A549 (cell line): ENCODE measurements at regions not wholly inside any gene's neighbourhood (a gene's known extent, or its start where the extent isn't known, plus 50 kb on each side); places are given as distances from the start of the nearest gene placed in this dataset.
A peak's percentile ranks its signal among the peaks of the same experiment; 100 is the strongest.

Experiments
- ATAC-seq, 2 experiments: fragments of 200-7000 bp in 1 of 2; fragments of >200 bp in 1 of 2; cut with Nextera tagmentation in 1 of 2; cut with Tn5 transposase in 1 of 2; 3 replicates each; pipeline versions ENCODE4 v1.8.0 to v1.9.1; 2018 to 2020; ENCODE audit warnings: mild to moderate bottlenecking in 1 of 2, moderate library complexity in 1 of 2
- CTCF ChIA-PET: fragments of 300-600 bp; sonication (Branson Sonifier 250); formaldehyde crosslinking; extraction: SDS; loops from one replicate; lab custom pipeline; 2021; ENCODE audit warnings: antibody characterized with exemption, inconsistent platforms; lab: Yijun Ruan, JAX
- POLR2A ChIA-PET: fragments of 350-600 bp; formaldehyde crosslinking; extraction: SDS; loops from one replicate; lab custom pipeline; 2021; ENCODE audit warnings: antibody characterized with exemption, inconsistent platforms; lab: Yijun Ruan, JAX
- DNase-seq, 2 experiments: peaks; one replicate each; pipeline versions ENCODE4 v3.0.0 to v3.0.0-alpha.2; 2011 to 2016; ENCODE audit warnings: low read depth in 1 of 2, low spot score in 1 of 2
- FAIRE-seq: peaks from 2 replicates; lab custom pipeline; 2011; peaks lifted over from hg19 to GRCh38; lab: Jason Lieb, UNC
- H3K27ac ChIP-seq, 2 experiments: fragments of >200 bp; sonication (Bioruptor Twin); formaldehyde crosslinking; 3 replicates each; pipeline ENCODE4 v1.5.1; 2016 to 2017
- H3K4me1 ChIP-seq: fragments of >200 bp; sonication (Bioruptor Twin); formaldehyde crosslinking; 3 replicates; pipeline ENCODE4 v1.6.1; 2016
- H3K4me2 ChIP-seq: fragments of >200 bp; sonication (Bioruptor Twin); formaldehyde crosslinking; 3 replicates; pipeline ENCODE4 v1.6.1; 2016
- H3K4me3 ChIP-seq: fragments of >200 bp; sonication (Bioruptor Twin); formaldehyde crosslinking; 3 replicates; pipeline ENCODE4 v1.5.1; 2016
- H3K9me3 ChIP-seq: fragments of >200 bp; sonication (Bioruptor Twin); formaldehyde crosslinking; 3 replicates; pipeline ENCODE4 v1.6.1; 2016
- ATOH8 ChIP-seq: fragments of 250-450 bp; sonication (Bioruptor Pico); IDR thresholded peaks from 2 replicates; pipeline ENCODE4 v1.5.0; 2020; ENCODE audit warnings: low read depth, mild to moderate bottlenecking, moderate library complexity
- BHLHE40 ChIP-seq: IDR thresholded peaks from 2 replicates; pipeline ENCODE4 v1.6.1; 2012; ENCODE audit warnings: low read depth, low read length, inconsistent platforms
- CBX8 ChIP-seq: fragments of 200-600 bp; sonication (generic); IDR thresholded peaks from 2 replicates; pipeline ENCODE4 v1.6.1; 2016
- CEBPB ChIP-seq, 2 experiments: fragments of >200 bp in 1 of 2; sonication (Bioruptor Twin) in 1 of 2; formaldehyde crosslinking in 1 of 2; IDR thresholded peaks; 2 replicates each; pipeline ENCODE4 v1.6.1; 2012 to 2016
- CTCF ChIP-seq: fragments of >200 bp; sonication (Bioruptor Twin); formaldehyde crosslinking; IDR thresholded peaks from 3 replicates; pipeline ENCODE4 v1.5.1; 2016
- EHMT2 ChIP-seq: fragments of 200-600 bp; sonication (generic); IDR thresholded peaks from 2 replicates; pipeline ENCODE4 v1.6.1; 2016; ENCODE audit warnings: antibody characterized with exemption, low read depth, mild to moderate bottlenecking, moderate library complexity
- FOSB ChIP-seq: fragments of 250-450 bp; sonication (Bioruptor Pico); IDR thresholded peaks from 2 replicates; pipeline ENCODE4 v1.5.0; 2020; ENCODE audit warnings: mild to moderate bottlenecking, moderate library complexity
- FOSL2 ChIP-seq, 2 experiments: fragments of 450-650 bp in 1 of 2; fragments of >200 bp in 1 of 2; sonication (Bioruptor Twin) in 1 of 2; formaldehyde crosslinking; IDR thresholded peaks; 2 replicates each; pipeline versions ENCODE4 v1.5.0 to v1.6.1; 2016 to 2020; ENCODE audit warnings: mild to moderate bottlenecking in 1 of 2, moderate library complexity in 1 of 2
- FOXS1 ChIP-seq: fragments of 250-450 bp; sonication (Bioruptor Pico); IDR thresholded peaks from 2 replicates; pipeline ENCODE4 v1.5.0; 2020; ENCODE audit warnings: mild to moderate bottlenecking, moderate library complexity
- GATA3 ChIP-seq: IDR thresholded peaks from 2 replicates; pipeline ENCODE4 v1.6.1; 2012; ENCODE audit warnings: borderline replicate concordance
- HES2 ChIP-seq: fragments of >200 bp; sonication (Bioruptor Twin); formaldehyde crosslinking; IDR thresholded peaks from 2 replicates; pipeline ENCODE4 v1.6.1; 2016
- HEYL ChIP-seq: fragments of 250-450 bp; sonication (Bioruptor Pico); IDR thresholded peaks from 2 replicates; pipeline ENCODE4 v1.8.0; 2021; ENCODE audit warnings: mild to moderate bottlenecking, moderate library complexity
- JUN ChIP-seq, 2 experiments: fragments of >200 bp; sonication (Bioruptor Twin); formaldehyde crosslinking; IDR thresholded peaks; 2 replicates in 1 of 2; 3 replicates in 1 of 2; pipeline ENCODE4 v1.6.1; 2016 to 2017
- JUNB ChIP-seq: fragments of >200 bp; sonication (Bioruptor Twin); formaldehyde crosslinking; IDR thresholded peaks from 2 replicates; pipeline ENCODE4 v1.6.1; 2016
- KDM5A ChIP-seq: fragments of 200-600 bp; sonication (generic); IDR thresholded peaks from 2 replicates; pipeline ENCODE4 v1.6.1; 2016; ENCODE audit warnings: antibody characterized with exemption, mild to moderate bottlenecking
- MAFK ChIP-seq: fragments of 450-650 bp; IDR thresholded peaks from 2 replicates; pipeline ENCODE4 v1.6.1; 2014; ENCODE audit not compliant: partially characterized antibody
- NFE2L2 ChIP-seq: fragments of 150-350 bp; conservative IDR thresholded peaks from 2 replicates; pipeline ENCODE4 v1.6.1; 2014; ENCODE audit warnings: low read length
- NPAS2 ChIP-seq: fragments of 250-450 bp; sonication (Bioruptor Pico); IDR thresholded peaks from 2 replicates; pipeline ENCODE4 v1.8.0; 2022; ENCODE audit warnings: mild to moderate bottlenecking, moderate library complexity, borderline replicate concordance
- POLR2A ChIP-seq: IDR thresholded peaks from 2 replicates; pipeline ENCODE4 v1.6.1; 2012; ENCODE audit warnings: mild to moderate bottlenecking, low read length
- POLR2AphosphoS2 ChIP-seq: conservative IDR thresholded peaks from 2 replicates; pipeline ENCODE4 v1.6.1; 2012; ENCODE audit warnings: low read length, improper control_type of control experiment, inconsistent platforms
- RARB ChIP-seq: fragments of 250-450 bp; sonication (Bioruptor Pico); IDR thresholded peaks from 2 replicates; pipeline ENCODE4 v1.8.0; 2021; ENCODE audit warnings: mild to moderate bottlenecking, moderate library complexity
- RCOR1 ChIP-seq: fragments of 150-350 bp; IDR thresholded peaks from 2 replicates; pipeline ENCODE4 v1.6.1; 2014; ENCODE audit warnings: antibody characterized with exemption, low read length, low read depth
- RNF2 ChIP-seq: fragments of 200-600 bp; sonication (generic); IDR thresholded peaks from 2 replicates; pipeline ENCODE4 v1.6.1; 2016; ENCODE audit warnings: low read depth, mild to moderate bottlenecking, antibody characterized with exemption, moderate library complexity, borderline replicate concordance
- SMC3 ChIP-seq: fragments of >200 bp; sonication (Bioruptor Twin); formaldehyde crosslinking; IDR thresholded peaks from 3 replicates; pipeline ENCODE4 v1.6.1; 2018; ENCODE audit warnings: inconsistent platforms
- SREBF2 ChIP-seq: fragments of 450-650 bp; IDR thresholded peaks from 2 replicates; pipeline ENCODE4 v1.6.1; 2014; ENCODE audit warnings: mild to moderate bottlenecking, moderate library complexity
- TFCP2L1 ChIP-seq: fragments of 250-450 bp; sonication (Bioruptor Pico); IDR thresholded peaks from 2 replicates; pipeline ENCODE4 v1.5.0; 2021; ENCODE audit warnings: mild to moderate bottlenecking
- TP53 ChIP-seq: fragments of 250-450 bp; sonication (Bioruptor Pico); IDR thresholded peaks from 2 replicates; pipeline ENCODE4 v1.5.0; 2021; ENCODE audit warnings: mild to moderate bottlenecking, moderate library complexity
- ZC3H11A ChIP-seq: fragments of 450-650 bp; IDR thresholded peaks from 2 replicates; pipeline ENCODE4 v1.6.1; 2014; ENCODE audit warnings: antibody characterized with exemption, mild to moderate bottlenecking
- ZNF302 ChIP-seq: fragments of 250-450 bp; sonication (Bioruptor Pico); IDR thresholded peaks from 2 replicates; pipeline ENCODE4 v1.9.0; 2021; ENCODE audit warnings: inconsistent platforms, mild to moderate bottlenecking, moderate library complexity
- whole genome bisulfite sequencing: methylation state at CpG from one replicate; pipeline ENCODE4 v1.1.6; 2017; ENCODE audit errors: missing lambda C conversion rate; 5-methylcytosine and 5-hydroxymethylcytosine counted together

- no peak overlapping the region for H3K4me3 ChIP-seq
- no peak for TF ChIP-seq KDM5A
- no peak for TF ChIP-seq SREBF2
- TF ChIP-seq ZNF302 (CRISPR knock-in tag) = no peak
- TF ChIP-seq RCOR1 = no peak
- TF ChIP-seq HES2 = 0 out of 2 replicates have a peak, but pooled peaks have one; percentile 14
- 0 out of 3 replicates have a peak, but pooled peaks have one; percentile 6 for TF ChIP-seq SMC3
- no peak for TF ChIP-seq POLR2AphosphoS2
- no peak for TF ChIP-seq FOSB (CRISPR knock-in tag)
- peak; percentile 27; the same call in 1 of the 2 replicates for TF ChIP-seq JUNB
- no peak for TF ChIP-seq RARB
- TF ChIP-seq TFCP2L1 (CRISPR knock-in tag) = no peak
- no peak for TF ChIP-seq CTCF
- no peak for TF ChIP-seq CBX8
- no peak for TF ChIP-seq NPAS2 (CRISPR knock-in tag)
- peak; percentile 31 for TF ChIP-seq MAFK
- TF ChIP-seq TP53 (CRISPR knock-in tag) = no peak
- no peak for TF ChIP-seq POLR2A
- TF ChIP-seq FOXS1 = no peak
- peak; percentile 24 to 39; a peak in 1 of 4 replicates for TF ChIP-seq CEBPB (IDR thresholded peaks at IDR 0.05)
- TF ChIP-seq RNF2 = no peak
- TF ChIP-seq BHLHE40 = no peak
- no peak for TF ChIP-seq EHMT2
- no peak for TF ChIP-seq ATOH8 (CRISPR knock-in tag)
- TF ChIP-seq GATA3 = no peak
- 0 out of 5 replicates have a peak, but pooled peaks of 1 of the 2 experiments have one; percentile 29 for TF ChIP-seq JUN (IDR thresholded peaks at IDR 0.05)
- TF ChIP-seq HEYL (CRISPR knock-in tag) = no peak
- no peak for TF ChIP-seq ZC3H11A
- 0 out of 2 replicates have a peak, but pooled peaks have one; percentile 23 for TF ChIP-seq FOSL2 (IDR thresholded peaks at IDR 0.05)
- peak; percentile 24; the same call in 1 of the 2 replicates for TF ChIP-seq FOSL2 (CRISPR knock-in tag; IDR thresholded peaks at IDR 0.05)
- no peak for TF ChIP-seq NFE2L2
- TF ChIP-seq, all 56 proteins: peak for 7
- Histone ChIP-seq H3K27ac (peak overlapping the region in 1 of 2 experiments; percentile 52; a peak in 3 of 6 replicates), H3K4me2 (peak overlapping the region; percentile 40), H3K9me3 (no peaks in the 10 kb centered on the region), H3K4me1 (peaks cover 21% of the 10 kb centered on the region)
- WGBS = 32% methylated on average over 2 of the region's 2 CpGs
- POLR2A ChIA-PET = interaction anchor here (1.0 to 1.9 kb wide), 2 partner anchors 69 to 453 kb away, joined by 3 to 7 read pairs; partner anchors contain the start of gene ETV6
- DNase-seq (peak in 1 of 2 experiments; percentile 74), ATAC-seq (peak; percentile 66 to 79), FAIRE-seq (no peak)
- CTCF ChIA-PET = interaction anchor here (0.6 to 15.3 kb wide), 26 partner anchors 9 to 755 kb away, joined by 3 to 271 read pairs (median 4); no protein-coding TSS in a partner anchor
Observed at GRCh38 chr12:11580125-11580751, 69.2 kb upstream of the ETV6 start.
